ENCODE measurements at regions not wholly inside any gene's neighbourhood (a gene's known extent, or its start where the extent isn't known, plus 50 kb on each side); places are given as distances from the start of the nearest gene placed in this dataset.
"Not testable (repeated sequence)": the region's sequence is repeated elsewhere in the genome, so short reads cannot be mapped to it uniquely, and the experiment has no call there.

GRCh38 chr2:131633405-131633804 lies 105.7 kb downstream of the CCDC74A start:
- H3K27me3 ChIP-seq (replicated peaks in 1 of 4; ENCODE audit: control insufficient read depth in 3 of 4, extremely low read depth in 1 of 4, insufficient read depth in 3 of 4, low read length in 3 of 4); H4K8ac ChIP-seq (ENCODE audit: extremely low read depth, insufficient read depth, low read length); H2BK20ac ChIP-seq (ENCODE audit: low read length); FAIRE-seq; H3K4me3 ChIP-seq (ENCODE audit: extremely low read depth in 1 of 4, insufficient read depth in 2 of 4, low read depth in 3 of 4, low read length in 4 of 4); H2BK5ac ChIP-seq (ENCODE audit: low read depth, low read length); H3K23me2 ChIP-seq (ENCODE audit: low read depth, low read length); H3K4ac ChIP-seq (replicated peaks; ENCODE audit: insufficient read length, low read depth, low read length); H2BK120ac ChIP-seq (replicated peaks; ENCODE audit: low read depth, low read length); H2BK12ac ChIP-seq (ENCODE audit: low read depth, low read length); H4K91ac ChIP-seq (replicated peaks; ENCODE audit: insufficient read length, low read length); H3K4me1 ChIP-seq (replicated peaks in 1 of 4; ENCODE audit: control insufficient read depth in 3 of 4, insufficient read depth in 4 of 4, low read length in 3 of 4); H3K14ac ChIP-seq (ENCODE audit: insufficient read length); H3K79me1 ChIP-seq (ENCODE audit: low read depth, low read length); H3K56ac ChIP-seq (replicated peaks; ENCODE audit: insufficient read length, low read depth, low read length); H3K9me3 ChIP-seq (ENCODE audit: insufficient read depth in 2 of 2, low read depth in 1 of 2, low read length in 1 of 2); H2AFZ ChIP-seq (ENCODE audit: low read length); H3K79me2 ChIP-seq (ENCODE audit: control insufficient read depth in 1 of 2, insufficient read depth in 2 of 2, low read length in 2 of 2); H2AK5ac ChIP-seq (ENCODE audit: low read depth, low read length); H3K36me3 ChIP-seq (ENCODE audit: control insufficient read depth in 2 of 4, insufficient read depth in 4 of 4, low read length in 3 of 4); DNase-seq (ENCODE audit: low read depth in 1 of 2, low spot score in 2 of 2); H4K20me1 ChIP-seq (replicated peaks in 1 of 2; ENCODE audit: control insufficient read depth in 1 of 2, insufficient read depth in 2 of 2, low read length in 2 of 2); H3K27ac ChIP-seq (ENCODE audit: low read depth, low read length); H4K5ac ChIP-seq (ENCODE audit: insufficient read length, low read depth, low read length); POLR2A ChIA-PET (ENCODE audit: partially characterized antibody); H2BK15ac ChIP-seq (ENCODE audit: low read length); H3K9ac ChIP-seq (replicated peaks in 1 of 4; ENCODE audit: extremely low read depth in 1 of 4, low read depth in 3 of 4, low read length in 3 of 4); H3K4me2 ChIP-seq (ENCODE audit: insufficient read depth in 1 of 2, low read depth in 2 of 2, low read length in 2 of 2); H3K23ac ChIP-seq (ENCODE audit: insufficient read length); H3K18ac ChIP-seq (ENCODE audit: extremely low read depth, low read length): not testable (repeated sequence)
- WGBS, 2 experiments (ENCODE audit: extremely low coverage in 1 of 2, insufficient coverage in 1 of 2, insufficient read length in 1 of 2, insufficient replicate concordance in 2 of 2, low coverage in 1 of 2, low lambda C conversion rate in 2 of 2, missing lambda C conversion rate in 1 of 2), result 93% methylated on average over 7 of the region's 8 CpGs; no CpG with 5 or more reads in 1 of the 2 experiments
- CTCF ChIA-PET (ENCODE audit: partially characterized antibody), result interaction anchor here (0.6 to 0.8 kb wide), 2 partner anchors 20 to 515 kb away, joined by 3 to 4 read pairs; no protein-coding TSS in a partner anchor
